ENCODE measurements at regions not wholly inside any gene's neighbourhood (a gene's known extent, or its start where the extent isn't known, plus 50 kb on each side); places are given as distances from the start of the nearest gene placed in this dataset.
"Not testable (repeated sequence)": the region's sequence is repeated elsewhere in the genome, so short reads cannot be mapped to it uniquely, and the experiment has no call there.

GRCh38 chr15:21110187-21110804, 244.2 kb upstream of the POTEB2 start:
- POLR2A ChIA-PET: not testable (repeated sequence)

GRCh38 chr15:21108384-21108783, 242.3 kb upstream of the POTEB2 start:
- H3K27ac ChIP-seq (ENCODE audit: insufficient read depth in 1 of 2, low read depth in 1 of 2, low read length in 2 of 2, poor library complexity in 1 of 2, severe bottlenecking in 2 of 2); H3K36me3 ChIP-seq (ENCODE audit: control insufficient read depth in 4 of 4, insufficient read depth in 4 of 4, low read length in 3 of 4); H3K4me3 ChIP-seq (ENCODE audit: control insufficient read depth in 1 of 7, extremely low read depth in 1 of 7, insufficient read depth in 4 of 7, low read depth in 2 of 7, low read length in 6 of 7); CTCF ChIA-PET; H3K9me3 ChIP-seq (ENCODE audit: control extremely low read depth in 1 of 5, control insufficient read depth in 4 of 5, insufficient read depth in 2 of 5, low read depth in 1 of 5, low read length in 4 of 5); DNase-seq; POLR2A ChIA-PET; H3K4me1 ChIP-seq (ENCODE audit: control extremely low read depth in 1 of 4, control insufficient read depth in 4 of 4, insufficient read depth in 4 of 4, low read length in 3 of 4); H3K27me3 ChIP-seq (replicated peaks in 2 of 5; ENCODE audit: control insufficient read depth in 4 of 5, insufficient read depth in 5 of 5, low read length in 4 of 5): not testable (repeated sequence)
- no CpG with 5 or more reads among the region's 3 CpGs for WGBS (ENCODE audit: insufficient coverage)

More at GRCh38 chr15:21110187-21110804, 244.2 kb upstream of the POTEB2 start:
- WGBS (ENCODE audit: insufficient coverage): 90% methylated on average over 1 of the region's 5 CpGs
- H3K4me3 ChIP-seq (ENCODE audit: control insufficient read depth in 1 of 7, extremely low read depth in 1 of 7, insufficient read depth in 4 of 7, low read depth in 2 of 7, low read length in 6 of 7); H3K9me3 ChIP-seq (ENCODE audit: control extremely low read depth in 1 of 5, control insufficient read depth in 4 of 5, insufficient read depth in 2 of 5, low read depth in 1 of 5, low read length in 4 of 5); H3K27ac ChIP-seq (ENCODE audit: insufficient read depth in 1 of 2, low read depth in 1 of 2, low read length in 2 of 2, poor library complexity in 1 of 2, severe bottlenecking in 2 of 2); DNase-seq; H3K27me3 ChIP-seq (replicated peaks in 2 of 5; ENCODE audit: control insufficient read depth in 4 of 5, insufficient read depth in 5 of 5, low read length in 4 of 5); CTCF ChIA-PET; H3K36me3 ChIP-seq (ENCODE audit: control insufficient read depth in 4 of 4, insufficient read depth in 4 of 4, low read length in 3 of 4); H3K4me1 ChIP-seq (ENCODE audit: control extremely low read depth in 1 of 4, control insufficient read depth in 4 of 4, insufficient read depth in 4 of 4, low read length in 3 of 4): not testable (repeated sequence)

- H3K27ac ChIP-seq (ENCODE audit: insufficient read depth in 1 of 2, low read depth in 1 of 2, low read length in 2 of 2, poor library complexity in 1 of 2, severe bottlenecking in 2 of 2); CTCF ChIA-PET; POLR2A ChIA-PET; H3K9me3 ChIP-seq (ENCODE audit: control extremely low read depth in 1 of 5, control insufficient read depth in 4 of 5, insufficient read depth in 2 of 5, low read depth in 1 of 5, low read length in 4 of 5); H3K36me3 ChIP-seq (ENCODE audit: control insufficient read depth in 4 of 4, insufficient read depth in 4 of 4, low read length in 3 of 4); H3K27me3 ChIP-seq (replicated peaks in 2 of 5; ENCODE audit: control insufficient read depth in 4 of 5, insufficient read depth in 5 of 5, low read length in 4 of 5); H3K4me1 ChIP-seq (ENCODE audit: control extremely low read depth in 1 of 4, control insufficient read depth in 4 of 4, insufficient read depth in 4 of 4, low read length in 3 of 4); H3K4me3 ChIP-seq (ENCODE audit: control insufficient read depth in 1 of 7, extremely low read depth in 1 of 7, insufficient read depth in 4 of 7, low read depth in 2 of 7, low read length in 6 of 7); DNase-seq: not testable (repeated sequence)
- no CpG with 5 or more reads among the region's 10 CpGs for WGBS (ENCODE audit: insufficient coverage)
Measured at GRCh38 chr15:21107399-21108381, 241.6 kb upstream of the POTEB2 start.

- H3K27me3 ChIP-seq (replicated peaks in 2 of 5; ENCODE audit: control insufficient read depth in 4 of 5, insufficient read depth in 5 of 5, low read length in 4 of 5); H3K36me3 ChIP-seq (ENCODE audit: control insufficient read depth in 4 of 4, insufficient read depth in 4 of 4, low read length in 3 of 4); DNase-seq; H3K27ac ChIP-seq (ENCODE audit: insufficient read depth in 1 of 2, low read depth in 1 of 2, low read length in 2 of 2, poor library complexity in 1 of 2, severe bottlenecking in 2 of 2); H3K4me3 ChIP-seq (ENCODE audit: control insufficient read depth in 1 of 7, extremely low read depth in 1 of 7, insufficient read depth in 4 of 7, low read depth in 2 of 7, low read length in 6 of 7); H3K9me3 ChIP-seq (ENCODE audit: control extremely low read depth in 1 of 5, control insufficient read depth in 4 of 5, insufficient read depth in 2 of 5, low read depth in 1 of 5, low read length in 4 of 5); POLR2A ChIA-PET; CTCF ChIA-PET; H3K4me1 ChIP-seq (ENCODE audit: control extremely low read depth in 1 of 4, control insufficient read depth in 4 of 4, insufficient read depth in 4 of 4, low read length in 3 of 4): not testable (repeated sequence)
- no CpG with 5 or more reads among the region's 2 CpGs for WGBS (ENCODE audit: insufficient coverage)
Measured at GRCh38 chr15:21096599-21096998, 230.5 kb upstream of the POTEB2 start.

GRCh38 chr15:21079544-21079943, 213.4 kb upstream of the POTEB2 start:
- WGBS (ENCODE audit: insufficient coverage): no CpG with 5 or more reads among the region's 9 CpGs
- H3K4me3 ChIP-seq (ENCODE audit: control insufficient read depth in 1 of 7, extremely low read depth in 1 of 7, insufficient read depth in 4 of 7, low read depth in 2 of 7, low read length in 6 of 7); CTCF ChIA-PET; POLR2A ChIA-PET; H3K4me1 ChIP-seq (ENCODE audit: control extremely low read depth in 1 of 4, control insufficient read depth in 4 of 4, insufficient read depth in 4 of 4, low read length in 3 of 4); H3K27me3 ChIP-seq (replicated peaks in 2 of 5; ENCODE audit: control insufficient read depth in 4 of 5, insufficient read depth in 5 of 5, low read length in 4 of 5); H3K9me3 ChIP-seq (ENCODE audit: control extremely low read depth in 1 of 5, control insufficient read depth in 4 of 5, insufficient read depth in 2 of 5, low read depth in 1 of 5, low read length in 4 of 5); H3K36me3 ChIP-seq (ENCODE audit: control insufficient read depth in 4 of 4, insufficient read depth in 4 of 4, low read length in 3 of 4); DNase-seq; H3K27ac ChIP-seq (ENCODE audit: insufficient read depth in 1 of 2, low read depth in 1 of 2, low read length in 2 of 2, poor library complexity in 1 of 2, severe bottlenecking in 2 of 2): not testable (repeated sequence)

GRCh38 chr15:21068917-21069316, 202.8 kb upstream of the POTEB2 start:
- CTCF ChIA-PET; H3K9me3 ChIP-seq (ENCODE audit: control extremely low read depth in 1 of 5, control insufficient read depth in 4 of 5, insufficient read depth in 2 of 5, low read depth in 1 of 5, low read length in 4 of 5); H3K4me1 ChIP-seq (ENCODE audit: control extremely low read depth in 1 of 4, control insufficient read depth in 4 of 4, insufficient read depth in 4 of 4, low read length in 3 of 4); H3K4me3 ChIP-seq (ENCODE audit: control insufficient read depth in 1 of 7, extremely low read depth in 1 of 7, insufficient read depth in 4 of 7, low read depth in 2 of 7, low read length in 6 of 7); DNase-seq; H3K27ac ChIP-seq (ENCODE audit: insufficient read depth in 1 of 2, low read depth in 1 of 2, low read length in 2 of 2, poor library complexity in 1 of 2, severe bottlenecking in 2 of 2); H3K27me3 ChIP-seq (replicated peaks in 2 of 5; ENCODE audit: control insufficient read depth in 4 of 5, insufficient read depth in 5 of 5, low read length in 4 of 5); POLR2A ChIA-PET; H3K36me3 ChIP-seq (ENCODE audit: control insufficient read depth in 4 of 4, insufficient read depth in 4 of 4, low read length in 3 of 4): not testable (repeated sequence)
- WGBS (ENCODE audit: insufficient coverage): no CpG with 5 or more reads among the region's 7 CpGs

- CTCF ChIA-PET; POLR2A ChIA-PET; H3K9me3 ChIP-seq (ENCODE audit: control extremely low read depth in 1 of 5, control insufficient read depth in 4 of 5, insufficient read depth in 2 of 5, low read depth in 1 of 5, low read length in 4 of 5); H3K27me3 ChIP-seq (replicated peaks in 2 of 5; ENCODE audit: control insufficient read depth in 4 of 5, insufficient read depth in 5 of 5, low read length in 4 of 5); H3K4me1 ChIP-seq (ENCODE audit: control extremely low read depth in 1 of 4, control insufficient read depth in 4 of 4, insufficient read depth in 4 of 4, low read length in 3 of 4); H3K27ac ChIP-seq (ENCODE audit: insufficient read depth in 1 of 2, low read depth in 1 of 2, low read length in 2 of 2, poor library complexity in 1 of 2, severe bottlenecking in 2 of 2); DNase-seq; H3K4me3 ChIP-seq (ENCODE audit: control insufficient read depth in 1 of 7, extremely low read depth in 1 of 7, insufficient read depth in 4 of 7, low read depth in 2 of 7, low read length in 6 of 7); H3K36me3 ChIP-seq (ENCODE audit: control insufficient read depth in 4 of 4, insufficient read depth in 4 of 4, low read length in 3 of 4): not testable (repeated sequence)
- no CpG with 5 or more reads among the region's 6 CpGs for WGBS (ENCODE audit: insufficient coverage)
Measured at GRCh38 chr15:21063512-21063911, 197.4 kb upstream of the POTEB2 start.
